ENCODE measurements at regions not wholly inside any gene's neighbourhood (a gene's known extent, or its start where the extent isn't known, plus 50 kb on each side); places are given as distances from the start of the nearest gene placed in this dataset.
"Not testable (repeated sequence)": the region's sequence is repeated elsewhere in the genome, so short reads cannot be mapped to it uniquely, and the experiment has no call there.

- no peak overlapping the region for H3K27ac ChIP-seq (ENCODE audit: low read length)
- BruUV-seq (replicated peaks): no TSS peak
- intact Hi-C loops (cut with micrococcal nuclease; ENCODE audit: unreplicated experiment): no loop called here
- TF ChIP-seq SIN3A (IDR thresholded peaks at IDR 0.05; ENCODE audit: borderline replicate concordance, insufficient read depth, low read depth, low read length) (no peak), POLR2AphosphoS5 (IDR thresholded peaks at IDR 0.05; ENCODE audit: low read depth, low read length) (no peak), TCF7L2 (IDR thresholded peaks at IDR 0.05; ENCODE audit: low read depth, low read length) (no peak)
- TF ChIP-seq, protein P1, sequence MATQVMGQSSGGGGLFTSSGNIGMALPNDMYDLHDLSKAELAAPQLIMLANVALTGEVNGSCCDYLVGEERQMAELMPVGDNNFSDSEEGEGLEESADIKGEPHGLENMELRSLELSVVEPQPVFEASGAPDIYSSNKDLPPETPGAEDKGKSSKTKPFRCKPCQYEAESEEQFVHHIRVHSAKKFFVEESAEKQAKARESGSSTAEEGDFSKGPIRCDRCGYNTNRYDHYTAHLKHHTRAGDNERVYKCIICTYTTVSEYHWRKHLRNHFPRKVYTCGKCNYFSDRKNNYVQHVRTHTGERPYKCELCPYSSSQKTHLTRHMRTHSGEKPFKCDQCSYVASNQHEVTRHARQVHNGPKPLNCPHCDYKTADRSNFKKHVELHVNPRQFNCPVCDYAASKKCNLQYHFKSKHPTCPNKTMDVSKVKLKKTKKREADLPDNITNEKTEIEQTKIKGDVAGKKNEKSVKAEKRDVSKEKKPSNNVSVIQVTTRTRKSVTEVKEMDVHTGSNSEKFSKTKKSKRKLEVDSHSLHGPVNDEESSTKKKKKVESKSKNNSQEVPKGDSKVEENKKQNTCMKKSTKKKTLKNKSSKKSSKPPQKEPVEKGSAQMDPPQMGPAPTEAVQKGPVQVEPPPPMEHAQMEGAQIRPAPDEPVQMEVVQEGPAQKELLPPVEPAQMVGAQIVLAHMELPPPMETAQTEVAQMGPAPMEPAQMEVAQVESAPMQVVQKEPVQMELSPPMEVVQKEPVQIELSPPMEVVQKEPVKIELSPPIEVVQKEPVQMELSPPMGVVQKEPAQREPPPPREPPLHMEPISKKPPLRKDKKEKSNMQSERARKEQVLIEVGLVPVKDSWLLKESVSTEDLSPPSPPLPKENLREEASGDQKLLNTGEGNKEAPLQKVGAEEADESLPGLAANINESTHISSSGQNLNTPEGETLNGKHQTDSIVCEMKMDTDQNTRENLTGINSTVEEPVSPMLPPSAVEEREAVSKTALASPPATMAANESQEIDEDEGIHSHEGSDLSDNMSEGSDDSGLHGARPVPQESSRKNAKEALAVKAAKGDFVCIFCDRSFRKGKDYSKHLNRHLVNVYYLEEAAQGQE (IDR thresholded peaks at IDR 0.05; ENCODE audit: insufficient read depth in 1 of 2, low read depth in 2 of 2, low read length in 1 of 2): no peak
- TF ChIP-seq, protein P2, sequence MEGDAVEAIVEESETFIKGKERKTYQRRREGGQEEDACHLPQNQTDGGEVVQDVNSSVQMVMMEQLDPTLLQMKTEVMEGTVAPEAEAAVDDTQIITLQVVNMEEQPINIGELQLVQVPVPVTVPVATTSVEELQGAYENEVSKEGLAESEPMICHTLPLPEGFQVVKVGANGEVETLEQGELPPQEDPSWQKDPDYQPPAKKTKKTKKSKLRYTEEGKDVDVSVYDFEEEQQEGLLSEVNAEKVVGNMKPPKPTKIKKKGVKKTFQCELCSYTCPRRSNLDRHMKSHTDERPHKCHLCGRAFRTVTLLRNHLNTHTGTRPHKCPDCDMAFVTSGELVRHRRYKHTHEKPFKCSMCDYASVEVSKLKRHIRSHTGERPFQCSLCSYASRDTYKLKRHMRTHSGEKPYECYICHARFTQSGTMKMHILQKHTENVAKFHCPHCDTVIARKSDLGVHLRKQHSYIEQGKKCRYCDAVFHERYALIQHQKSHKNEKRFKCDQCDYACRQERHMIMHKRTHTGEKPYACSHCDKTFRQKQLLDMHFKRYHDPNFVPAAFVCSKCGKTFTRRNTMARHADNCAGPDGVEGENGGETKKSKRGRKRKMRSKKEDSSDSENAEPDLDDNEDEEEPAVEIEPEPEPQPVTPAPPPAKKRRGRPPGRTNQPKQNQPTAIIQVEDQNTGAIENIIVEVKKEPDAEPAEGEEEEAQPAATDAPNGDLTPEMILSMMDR (IDR thresholded peaks at IDR 0.05): no peak
- H3K27me3 ChIP-seq (ENCODE audit: control insufficient read depth, insufficient read depth, low read length): no peaks in the 10 kb centered on the region
- H3K4me1 ChIP-seq (ENCODE audit: control insufficient read depth, insufficient read depth, low read length): no peaks in the 10 kb centered on the region
- H3K4me3 ChIP-seq (ENCODE audit: low read depth in 2 of 2, low read length in 2 of 2): no peak overlapping the region
- ATAC-seq: no peak
- ChIA-PET POLR2A (no interaction called here), CTCF (no interaction called here)
- no peaks in the 10 kb centered on the region for H3K36me3 ChIP-seq (ENCODE audit: control insufficient read depth, insufficient read depth, low read length)
- no peaks in the 10 kb centered on the region for H3K9me3 ChIP-seq (ENCODE audit: control insufficient read depth, insufficient read depth, low read depth, low read length)
- in situ Hi-C loops (cut with HindIII; ENCODE audit: low pct_unique_long_range_greater_than_20kb, low sequenced_read_pairs): no loop called here
- DNase-seq (ENCODE audit: low read depth, low spot score): no peak
Measured at GRCh38 chr10:109587366-109587765, 335.9 kb downstream of the XPNPEP1 start.

- H3K36me3 ChIP-seq (ENCODE audit: control insufficient read depth, insufficient read depth, low read length): no peaks in the 10 kb centered on the region
- no peak overlapping the region for H3K27ac ChIP-seq (ENCODE audit: low read length)
- in situ Hi-C loops (cut with HindIII; ENCODE audit: low pct_unique_long_range_greater_than_20kb, low sequenced_read_pairs) (no loop called here), intact Hi-C loops (cut with micrococcal nuclease; ENCODE audit: unreplicated experiment) (no loop called here)
- DNase-seq (ENCODE audit: low read depth, low spot score) (no peak), ATAC-seq (no peak)
- no peaks in the 10 kb centered on the region for H3K4me1 ChIP-seq (ENCODE audit: control insufficient read depth, insufficient read depth, low read length)
- no peaks in the 10 kb centered on the region for H3K9me3 ChIP-seq (ENCODE audit: control insufficient read depth, insufficient read depth, low read depth, low read length)
- no TSS peak for BruUV-seq (replicated peaks)
- ChIA-PET CTCF (no interaction called here), POLR2A (no interaction called here)
- no peaks in the 10 kb centered on the region for H3K27me3 ChIP-seq (ENCODE audit: control insufficient read depth, insufficient read depth, low read length)
- TF ChIP-seq, protein P1 (IDR thresholded peaks at IDR 0.05; ENCODE audit: insufficient read depth in 1 of 2, low read depth in 2 of 2, low read length in 1 of 2): no peak
- TF ChIP-seq, protein P2 (IDR thresholded peaks at IDR 0.05): no peak
- no peak for TF ChIP-seq TCF7L2 (IDR thresholded peaks at IDR 0.05; ENCODE audit: low read depth, low read length)
- TF ChIP-seq SIN3A (IDR thresholded peaks at IDR 0.05; ENCODE audit: borderline replicate concordance, insufficient read depth, low read depth, low read length): no peak
- no peak for TF ChIP-seq POLR2AphosphoS5 (IDR thresholded peaks at IDR 0.05; ENCODE audit: low read depth, low read length)
- no peak overlapping the region for H3K4me3 ChIP-seq (ENCODE audit: low read depth in 2 of 2, low read length in 2 of 2)
Measured at GRCh38 chr10:109556399-109556798, 366.9 kb downstream of the XPNPEP1 start.

DNA sequence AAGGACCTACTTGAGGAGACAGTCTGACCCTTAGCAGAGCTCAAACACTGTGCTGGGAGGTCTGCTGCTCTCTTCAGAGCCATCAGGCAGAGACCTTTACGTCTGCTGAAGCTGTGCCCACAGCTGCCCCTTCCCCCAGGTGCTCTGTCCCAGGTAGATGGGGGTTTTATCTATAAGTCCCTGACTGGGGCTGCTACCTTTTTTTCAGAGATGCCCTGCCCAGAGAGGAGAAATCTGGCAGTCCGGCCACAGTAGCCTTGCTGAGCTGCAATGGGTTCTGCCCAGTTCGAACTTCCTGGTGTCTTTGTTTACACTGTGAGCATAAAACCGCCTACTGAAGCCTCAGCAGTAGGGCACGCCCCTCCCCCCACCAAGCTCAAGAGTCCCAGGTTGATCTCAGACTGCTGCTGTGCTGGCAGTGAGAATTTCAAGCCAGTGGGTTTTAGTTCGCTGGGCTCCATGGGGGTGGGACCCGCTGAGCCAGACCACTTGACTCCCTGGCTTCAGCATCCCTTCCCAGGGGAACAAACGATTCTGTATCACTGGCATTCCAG is 381.2 kb downstream of the XPNPEP1 start:
- CTCF ChIA-PET; H3K9me3 ChIP-seq (ENCODE audit: control insufficient read depth, insufficient read depth, low read depth, low read length); H3K36me3 ChIP-seq (ENCODE audit: control insufficient read depth, insufficient read depth, low read length); in situ Hi-C loops (cut with HindIII; ENCODE audit: low pct_unique_long_range_greater_than_20kb, low sequenced_read_pairs); POLR2A ChIA-PET; H3K27ac ChIP-seq (ENCODE audit: low read length); ATAC-seq; H3K27me3 ChIP-seq (ENCODE audit: control insufficient read depth, insufficient read depth, low read length); BruUV-seq (replicated peaks); intact Hi-C loops (cut with micrococcal nuclease; ENCODE audit: unreplicated experiment); DNase-seq (ENCODE audit: low read depth, low spot score); H3K4me3 ChIP-seq (ENCODE audit: low read depth in 2 of 2, low read length in 2 of 2); H3K4me1 ChIP-seq (ENCODE audit: control insufficient read depth, insufficient read depth, low read length): not testable (repeated sequence)

Measured in Panc1 (cell line).